ENCODE measurements at regions not wholly inside any gene's neighbourhood (a gene's known extent, or its start where the extent isn't known, plus 50 kb on each side); places are given as distances from the start of the nearest gene placed in this dataset.

GRCh38 chr2:180352620-180353019 is 345.5 kb upstream of the CWC22 start:
- Histone ChIP-seq H3K4me3 (replicated peaks in 1 of 3) (no peak overlapping the region), H3K36me3 (no peaks in the 10 kb centered on the region), H3K9me3 (no peaks in the 10 kb centered on the region), H3K27ac (no peak overlapping the region), H3K4me1 (no peaks in the 10 kb centered on the region), H3K27me3 (no peaks in the 10 kb centered on the region)
- 36 to 48% methylated on average over 1 of the region's 1 CpG for WGBS, 2 donors
- TF ChIP-seq POLR2A (IDR thresholded peaks at IDR 0.05) = no peak
- TF ChIP-seq CTCF (IDR thresholded peaks at IDR 0.05) = no peak
- DNase-seq = no peak
- intact Hi-C loops (cut with DNase I) = no loop called here

DNA sequence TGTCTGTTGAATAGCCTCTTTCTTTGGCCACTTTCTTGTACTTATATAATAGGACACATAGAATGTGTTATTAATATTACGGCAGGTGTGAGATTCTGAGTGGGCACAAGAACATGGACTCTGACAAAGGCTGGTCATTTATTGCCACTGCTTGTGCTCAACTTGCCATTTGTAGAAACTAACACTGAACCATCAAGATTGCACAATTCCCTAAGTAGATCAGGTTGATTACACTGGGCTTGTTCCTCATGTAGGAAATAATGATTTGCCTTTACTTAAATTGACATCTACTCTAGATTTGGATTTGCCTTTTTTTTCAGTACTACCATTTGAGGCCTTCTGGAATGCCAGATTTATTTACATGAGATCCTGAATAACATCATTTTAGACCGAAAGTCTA is 342.7 kb upstream of the CWC22 start:
- TF ChIP-seq CTCF (IDR thresholded peaks at IDR 0.05) (no peak), POLR2A (IDR thresholded peaks at IDR 0.05) (no peak)
- WGBS, 2 donors = 91 to 97% methylated on average over 2 of the region's 2 CpGs
- Histone ChIP-seq H3K36me3 (no peaks in the 10 kb centered on the region), H3K4me1 (no peaks in the 10 kb centered on the region), H3K27me3 (no peaks in the 10 kb centered on the region), H3K4me3 (replicated peaks in 1 of 3) (no peak overlapping the region), H3K27ac (no peak overlapping the region), H3K9me3 (no peaks in the 10 kb centered on the region)
- DNase-seq = no peak
- intact Hi-C loops (cut with DNase I) = no loop called here

DNA sequence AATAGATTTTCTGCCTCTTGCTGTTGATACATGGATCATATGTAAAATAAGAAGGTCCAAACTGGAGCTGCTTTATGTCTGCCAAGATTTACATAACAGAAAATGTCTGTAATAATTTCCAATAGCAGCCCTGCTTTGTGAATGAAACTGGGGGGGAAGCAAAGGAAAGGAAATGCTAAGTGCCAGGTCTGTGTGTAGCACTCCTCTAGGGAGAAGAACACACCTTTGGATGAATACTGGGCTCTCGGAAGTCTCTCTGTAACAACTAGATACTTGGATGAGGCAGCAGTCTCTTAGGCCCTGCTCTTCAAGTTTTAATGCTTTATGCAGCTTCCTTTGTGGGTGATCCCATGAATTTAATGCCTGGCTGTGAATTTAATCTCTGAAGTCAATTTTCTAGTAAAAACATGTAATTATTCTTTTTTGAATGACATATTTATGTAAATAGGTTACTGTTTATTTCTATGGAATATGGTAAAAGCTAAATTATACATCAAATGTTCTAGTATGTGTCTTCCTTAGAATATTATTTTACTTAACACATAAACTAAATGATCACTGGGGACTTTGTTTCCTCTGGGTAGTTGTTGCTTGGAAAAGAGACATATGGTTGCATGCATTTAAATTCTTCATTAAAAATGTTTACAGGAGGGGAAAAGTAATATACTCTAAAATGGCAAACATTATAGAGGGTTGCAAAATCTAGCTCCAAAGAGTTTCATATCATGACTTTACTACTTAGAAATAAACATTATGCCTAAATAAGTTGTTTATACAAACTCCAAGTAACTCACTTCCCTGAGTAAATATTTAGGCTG is 336.6 kb upstream of the CWC22 start:
- WGBS, 2 donors = 62 to 67% methylated on average over 1 of the region's 1 CpG
- DNase-seq = no peak
- intact Hi-C loops (cut with DNase I) = no loop called here
- Histone ChIP-seq H3K27me3 (no peaks in the 10 kb centered on the region), H3K4me1 (no peaks in the 10 kb centered on the region), H3K9me3 (no peaks in the 10 kb centered on the region), H3K36me3 (no peaks in the 10 kb centered on the region), H3K27ac (no peak overlapping the region), H3K4me3 (replicated peaks in 1 of 3) (no peak overlapping the region)
- TF ChIP-seq POLR2A (IDR thresholded peaks at IDR 0.05) (no peak), CTCF (IDR thresholded peaks at IDR 0.05) (no peak)

DNA sequence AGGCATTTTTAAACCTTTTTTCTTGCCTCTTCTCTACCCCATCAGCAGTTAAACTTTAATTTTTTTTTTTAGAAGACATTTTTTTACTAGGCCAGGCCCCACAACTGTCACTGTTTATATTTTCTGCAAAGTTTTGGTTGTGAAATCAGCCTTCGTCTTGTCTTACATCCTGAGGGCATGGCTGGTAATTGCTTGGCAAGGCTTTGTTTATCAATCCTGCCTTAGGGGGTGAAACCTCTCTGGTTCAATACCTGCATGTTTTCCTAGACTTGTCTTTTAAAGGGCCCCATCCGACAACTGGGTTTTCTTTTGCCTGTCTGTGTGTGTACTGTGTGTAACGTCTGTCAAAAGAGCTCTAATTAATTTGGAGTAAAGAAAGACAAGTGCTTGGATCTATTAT is 330.0 kb upstream of the CWC22 start:
- 76 to 84% methylated on average over 3 of the region's 3 CpGs for WGBS, 2 donors
- H3K9me3 ChIP-seq = no peaks in the 10 kb centered on the region

More for the DNA sequence above, 330.0 kb upstream of the CWC22 start:
- H3K4me3 ChIP-seq (replicated peaks in 1 of 3) = no peak overlapping the region
- TF ChIP-seq POLR2A (IDR thresholded peaks at IDR 0.05) = no peak
- no peak for TF ChIP-seq CTCF (IDR thresholded peaks at IDR 0.05)
- intact Hi-C loops (cut with DNase I) = no loop called here
- no peaks in the 10 kb centered on the region for H3K4me1 ChIP-seq
- H3K27me3 ChIP-seq = no peaks in the 10 kb centered on the region
- no peaks in the 10 kb centered on the region for H3K36me3 ChIP-seq
- H3K27ac ChIP-seq = no peak overlapping the region
- no peak for DNase-seq
